Choroid plexus epithelial cell (primary cell): ENCODE measurements at regions not wholly inside any gene's neighbourhood (a gene's known extent, or its start where the extent isn't known, plus 50 kb on each side); places are given as distances from the start of the nearest gene placed in this dataset.

Experiments
- DNase-seq: peaks from one replicate; pipeline ENCODE4 v3.0.0-alpha.2; 2010; ENCODE audit warnings: low read depth
- H3K4me3 ChIP-seq: 2 replicates; pipeline ENCODE4 v1.5.1; 2011; ENCODE audit warnings: low read depth, mild to moderate bottlenecking, control low read depth, low read length, moderate library complexity
- TF ChIP-seq, protein P1 (sequence below): conservative IDR thresholded peaks from 2 replicates; pipeline ENCODE4 v1.5.1; 2011; ENCODE audit warnings: low read depth, mild to moderate bottlenecking, control low read depth, inconsistent platforms, low read length, moderate library complexity

- DNase-seq, result peak; percentile 15
- TF ChIP-seq, protein P1, sequence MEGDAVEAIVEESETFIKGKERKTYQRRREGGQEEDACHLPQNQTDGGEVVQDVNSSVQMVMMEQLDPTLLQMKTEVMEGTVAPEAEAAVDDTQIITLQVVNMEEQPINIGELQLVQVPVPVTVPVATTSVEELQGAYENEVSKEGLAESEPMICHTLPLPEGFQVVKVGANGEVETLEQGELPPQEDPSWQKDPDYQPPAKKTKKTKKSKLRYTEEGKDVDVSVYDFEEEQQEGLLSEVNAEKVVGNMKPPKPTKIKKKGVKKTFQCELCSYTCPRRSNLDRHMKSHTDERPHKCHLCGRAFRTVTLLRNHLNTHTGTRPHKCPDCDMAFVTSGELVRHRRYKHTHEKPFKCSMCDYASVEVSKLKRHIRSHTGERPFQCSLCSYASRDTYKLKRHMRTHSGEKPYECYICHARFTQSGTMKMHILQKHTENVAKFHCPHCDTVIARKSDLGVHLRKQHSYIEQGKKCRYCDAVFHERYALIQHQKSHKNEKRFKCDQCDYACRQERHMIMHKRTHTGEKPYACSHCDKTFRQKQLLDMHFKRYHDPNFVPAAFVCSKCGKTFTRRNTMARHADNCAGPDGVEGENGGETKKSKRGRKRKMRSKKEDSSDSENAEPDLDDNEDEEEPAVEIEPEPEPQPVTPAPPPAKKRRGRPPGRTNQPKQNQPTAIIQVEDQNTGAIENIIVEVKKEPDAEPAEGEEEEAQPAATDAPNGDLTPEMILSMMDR, result no peak
- H3K4me3 ChIP-seq, result no peak overlapping the region
These were observed 168.0 kb upstream of the ID4 start for GRCh38 chr6:19669206-19669605.

GRCh38 chr6:19682859-19683258 lies 154.3 kb upstream of the ID4 start:
- DNase-seq, result no peak
- TF ChIP-seq, protein P1, result no peak
- H3K4me3 ChIP-seq, result no peak overlapping the region

GRCh38 chr6:19690325-19691075 lies 146.7 kb upstream of the ID4 start:
- TF ChIP-seq, protein P1, result no peak
- DNase-seq, result no peak
- no peak overlapping the region for H3K4me3 ChIP-seq

DNA sequence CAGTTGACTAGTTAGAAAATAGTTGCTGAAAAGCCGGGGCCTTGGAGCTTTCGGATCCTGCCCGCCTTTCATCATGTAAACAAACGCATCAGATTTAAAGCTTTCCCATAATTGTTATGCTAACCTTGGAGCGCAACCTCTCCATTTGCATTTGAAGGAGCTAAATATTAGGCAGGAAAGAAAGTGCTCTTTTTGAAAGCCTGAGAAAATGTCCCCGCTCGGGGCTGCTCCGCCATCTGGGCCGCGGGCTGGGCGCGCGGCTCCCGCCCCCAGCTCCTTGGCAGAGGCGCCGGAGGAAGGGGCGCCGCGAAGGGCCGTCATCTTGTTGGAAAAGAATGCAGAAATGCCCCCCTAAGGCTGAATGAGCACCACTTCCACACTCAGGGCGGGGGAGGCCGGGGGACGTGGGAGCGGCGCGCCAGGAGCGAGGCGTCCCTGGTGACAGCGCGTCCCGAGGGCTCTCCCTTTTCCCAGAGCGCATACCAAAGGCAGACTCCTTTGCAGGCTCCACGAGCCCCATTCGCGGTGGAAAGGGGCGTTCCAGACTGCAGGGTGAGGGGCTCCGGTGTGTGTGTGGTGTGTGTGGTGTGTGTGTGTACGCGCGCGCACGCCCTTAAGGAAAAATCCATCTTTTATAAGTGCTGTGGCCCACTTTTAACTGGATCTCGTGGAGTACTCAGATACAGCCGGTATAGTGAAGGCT lies 145.6 kb upstream of the ID4 start:
- peak; percentile 7 for DNase-seq
- TF ChIP-seq, protein P1, result no peak
- peak overlapping the region; percentile 48 for H3K4me3 ChIP-seq

DNA sequence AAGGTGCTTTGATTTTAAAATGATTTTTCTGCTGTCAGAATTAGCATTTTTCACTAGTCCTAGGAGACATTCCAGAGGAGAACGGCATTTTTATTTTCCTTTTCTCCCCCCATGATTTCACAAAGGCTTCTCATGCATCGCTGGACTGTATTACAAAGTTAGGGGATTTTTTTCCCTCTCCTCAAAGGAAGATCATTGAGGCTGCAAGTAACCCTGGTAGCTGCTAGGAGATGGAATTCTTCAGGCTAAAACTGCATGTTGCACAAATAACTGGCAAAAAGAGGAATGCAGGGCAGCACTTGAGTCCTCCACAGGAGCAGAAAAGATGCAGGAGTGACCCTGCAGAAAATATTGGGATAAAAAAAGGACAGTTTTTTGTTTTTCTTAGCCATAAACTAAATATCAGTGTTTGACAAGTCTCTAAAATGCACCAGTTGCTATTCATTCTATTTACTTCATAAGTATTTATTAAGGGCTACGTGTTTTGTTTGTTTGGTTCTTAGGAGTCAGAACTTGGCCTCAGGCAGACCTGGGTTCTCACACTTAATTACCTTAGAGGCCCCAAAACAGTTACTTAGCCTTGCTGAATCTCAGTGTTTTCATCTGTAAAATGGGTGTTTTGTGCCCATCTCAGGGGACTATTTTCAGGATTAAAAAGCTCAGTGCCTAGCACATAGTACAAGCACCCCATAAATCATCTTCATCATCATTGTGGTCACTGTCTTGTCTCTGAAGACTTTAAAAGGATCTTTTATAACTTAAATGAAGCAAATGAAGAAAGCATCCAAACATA lies 144.5 kb upstream of the ID4 start:
- no peak overlapping the region for H3K4me3 ChIP-seq
- TF ChIP-seq, protein P1, result no peak
- DNase-seq, result no peak

DNA sequence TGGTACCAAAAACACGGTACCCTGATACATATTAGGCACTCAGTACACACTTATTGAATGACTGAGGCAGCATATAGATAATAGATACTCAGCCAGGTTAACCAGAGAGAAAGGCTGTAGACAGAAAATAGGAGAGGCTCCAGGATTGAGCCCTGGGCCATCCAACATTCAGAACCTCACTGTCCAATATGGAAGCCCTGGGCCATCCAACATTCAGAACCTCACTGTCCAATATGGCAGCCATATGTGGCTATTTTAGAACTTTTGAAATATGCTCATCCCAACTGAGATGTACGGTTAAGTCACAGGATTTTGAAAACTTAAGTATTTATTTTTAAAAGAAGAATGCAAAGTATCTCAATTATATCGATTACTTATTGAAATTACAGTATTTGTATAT lies 142.5 kb upstream of the ID4 start:
- H3K4me3 ChIP-seq, result no peak overlapping the region
- TF ChIP-seq, protein P1, result no peak
- DNase-seq, result no peak
